ENCODE measurements at regions not wholly inside any gene's neighbourhood (a gene's known extent, or its start where the extent isn't known, plus 50 kb on each side); places are given as distances from the start of the nearest gene placed in this dataset.

DNA sequence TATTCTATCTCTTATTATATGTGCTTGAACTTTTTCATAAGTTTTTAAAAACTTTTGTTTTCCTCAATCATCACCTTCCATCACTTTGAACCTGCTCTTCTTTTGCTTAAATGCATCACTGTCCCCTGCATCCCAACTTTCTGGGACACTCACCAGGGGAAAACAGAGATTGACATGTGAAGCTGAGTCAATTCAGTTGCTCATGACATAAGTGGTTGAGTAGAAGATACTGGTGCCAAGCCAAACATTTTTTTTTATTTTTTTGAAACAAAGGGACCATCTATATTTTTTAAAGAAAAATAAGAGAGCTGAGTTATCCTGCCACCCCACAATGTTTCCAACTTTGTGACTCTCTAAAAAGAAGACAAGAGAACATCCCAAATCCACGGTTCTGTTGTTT, 61.8 kb upstream of the AHR start (continued):
- TF ChIP-seq, protein P1, sequence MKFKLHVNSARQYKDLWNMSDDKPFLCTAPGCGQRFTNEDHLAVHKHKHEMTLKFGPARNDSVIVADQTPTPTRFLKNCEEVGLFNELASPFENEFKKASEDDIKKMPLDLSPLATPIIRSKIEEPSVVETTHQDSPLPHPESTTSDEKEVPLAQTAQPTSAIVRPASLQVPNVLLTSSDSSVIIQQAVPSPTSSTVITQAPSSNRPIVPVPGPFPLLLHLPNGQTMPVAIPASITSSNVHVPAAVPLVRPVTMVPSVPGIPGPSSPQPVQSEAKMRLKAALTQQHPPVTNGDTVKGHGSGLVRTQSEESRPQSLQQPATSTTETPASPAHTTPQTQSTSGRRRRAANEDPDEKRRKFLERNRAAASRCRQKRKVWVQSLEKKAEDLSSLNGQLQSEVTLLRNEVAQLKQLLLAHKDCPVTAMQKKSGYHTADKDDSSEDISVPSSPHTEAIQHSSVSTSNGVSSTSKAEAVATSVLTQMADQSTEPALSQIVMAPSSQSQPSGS (IDR thresholded peaks at IDR 0.05; ENCODE audit: low read length) = no peak
- TF ChIP-seq CREB1 (IDR thresholded peaks at IDR 0.05) (no peak), FOSL1 (IDR thresholded peaks at IDR 0.05; ENCODE audit: insufficient read depth, low read depth, low read length) (no peak)
